Right atrium auricular region (tissue), 2 donors: ENCODE measurements at regions not wholly inside any gene's neighbourhood (a gene's known extent, or its start where the extent isn't known, plus 50 kb on each side); places are given as distances from the start of the nearest gene placed in this dataset.

Experiments
- DNase-seq: peaks from one replicate; pipeline ENCODE4 v3.0.0-alpha.2; 2019; ENCODE audit warnings: low spot score
- H3K27ac ChIP-seq, 2 donors: fragments of 200-600 bp; sonication (generic); 1 replicate in 1 of 2; 2 replicates in 1 of 2; pipeline ENCODE4 v1.5.1; 2016 to 2019
- H3K27me3 ChIP-seq, 2 donors: fragments of 200-600 bp; sonication (generic); one replicate each; pipeline versions ENCODE4 v1.5.1 to v1.6.0; 2017 to 2019
- H3K36me3 ChIP-seq: fragments of 200-600 bp; sonication (generic); one replicate; pipeline ENCODE4 v1.5.1; 2016
- H3K4me1 ChIP-seq, 2 donors: fragments of 200-600 bp; sonication (generic); one replicate each; pipeline versions ENCODE4 v1.5.1 to v1.6.0; 2017 to 2019
- H3K4me3 ChIP-seq, 2 donors: fragments of 200-600 bp; sonication (generic); 1 replicate in 1 of 2; 2 replicates in 1 of 2; pipeline ENCODE4 v1.5.1; 2017 to 2019; ENCODE audit warnings: mild to moderate bottlenecking in 1 of 2, moderate library complexity in 1 of 2
- H3K9me3 ChIP-seq, 2 donors: fragments of 200-600 bp; sonication (generic); one replicate each; pipeline ENCODE4 v1.5.1; 2019
- CTCF ChIP-seq, 2 donors: fragments of 200-600 bp; sonication (generic); IDR thresholded peaks; one replicate each; pipeline ENCODE4 v1.5.1; 2019; ENCODE audit warnings: antibody characterized with exemption in 2 of 2

DNA sequence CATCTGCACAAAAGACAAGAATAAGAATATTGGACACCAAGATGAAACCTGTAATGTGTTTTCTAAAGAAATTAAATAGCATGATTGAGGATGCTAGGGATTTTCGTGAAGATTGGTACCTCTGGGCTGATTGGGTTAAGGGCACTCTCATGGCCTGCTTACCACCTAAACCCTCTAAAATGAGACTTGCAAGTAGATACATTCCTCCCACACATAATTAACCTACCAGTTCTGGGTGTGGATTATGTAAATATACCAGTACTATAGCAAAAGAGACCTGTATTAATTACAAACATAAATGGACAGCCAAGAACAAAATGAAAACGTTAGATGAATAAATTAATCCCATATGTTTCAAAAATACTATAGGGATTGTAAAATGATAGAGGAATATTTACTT lies 1069.6 kb upstream of the B3GALT2 start:
- Histone ChIP-seq H3K27me3 (no peaks in the 10 kb centered on the region), H3K27ac (no peak overlapping the region), H3K4me1 (no peaks in the 10 kb centered on the region), H3K4me3 (no peak overlapping the region), H3K9me3 (no peaks in the 10 kb centered on the region), H3K36me3 (no peaks in the 10 kb centered on the region)
- TF ChIP-seq CTCF (IDR thresholded peaks at IDR 0.05), result no peak
- no peak for DNase-seq

GRCh38 chr1:194252199-194252598 lies 1065.8 kb upstream of the B3GALT2 start:
- H3K27ac ChIP-seq, result no peak overlapping the region
- H3K27me3 ChIP-seq, result no peaks in the 10 kb centered on the region
- no peak for DNase-seq

DNA sequence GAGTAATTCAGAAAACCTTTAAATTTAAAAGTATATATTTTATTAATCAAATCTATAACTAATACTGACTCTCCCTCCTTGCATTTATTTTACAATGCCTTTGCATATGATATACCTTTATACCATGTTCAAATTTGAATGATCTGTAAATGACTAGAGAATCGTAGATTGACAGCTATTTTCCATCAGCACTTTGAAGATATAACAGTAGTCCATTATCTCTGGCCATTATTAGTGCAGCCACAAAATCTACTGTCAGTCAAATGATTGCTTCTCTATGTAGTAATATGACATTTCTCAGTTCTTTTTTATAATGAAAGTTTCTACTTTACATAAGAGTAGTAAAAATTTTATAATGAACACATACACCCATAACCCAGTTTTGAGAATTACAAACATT lies 1054.8 kb upstream of the B3GALT2 start:
- TF ChIP-seq CTCF (IDR thresholded peaks at IDR 0.05), result no peak
- H3K4me3 ChIP-seq, result no peak overlapping the region
- H3K27me3 ChIP-seq, result no peaks in the 10 kb centered on the region
- H3K4me1 ChIP-seq, result no peaks in the 10 kb centered on the region
- DNase-seq, result no peak
- H3K9me3 ChIP-seq, result no peaks in the 10 kb centered on the region
- H3K27ac ChIP-seq, result no peak overlapping the region
- H3K36me3 ChIP-seq, result no peaks in the 10 kb centered on the region

More at GRCh38 chr1:194252199-194252598, 1065.8 kb upstream of the B3GALT2 start:
- no peaks in the 10 kb centered on the region for H3K36me3 ChIP-seq
- no peaks in the 10 kb centered on the region for H3K9me3 ChIP-seq
- no peak for TF ChIP-seq CTCF (IDR thresholded peaks at IDR 0.05)
- H3K4me3 ChIP-seq, result no peak overlapping the region
- H3K4me1 ChIP-seq, result no peaks in the 10 kb centered on the region

- H3K36me3 ChIP-seq, result no peaks in the 10 kb centered on the region
- TF ChIP-seq CTCF (IDR thresholded peaks at IDR 0.05), result no peak
- no peak overlapping the region for H3K27ac ChIP-seq
- H3K9me3 ChIP-seq, result no peaks in the 10 kb centered on the region
- no peak overlapping the region for H3K4me3 ChIP-seq
- DNase-seq, result no peak
- no peaks in the 10 kb centered on the region for H3K4me1 ChIP-seq
- no peaks in the 10 kb centered on the region for H3K27me3 ChIP-seq
Measured at GRCh38 chr1:194233069-194233468, 1046.7 kb upstream of the B3GALT2 start.

GRCh38 chr1:194230351-194231144 lies 1044.1 kb upstream of the B3GALT2 start:
- Histone ChIP-seq H3K4me1 (no peaks in the 10 kb centered on the region), H3K4me3 (no peak overlapping the region), H3K27me3 (no peaks in the 10 kb centered on the region), H3K27ac (no peak overlapping the region), H3K9me3 (no peaks in the 10 kb centered on the region), H3K36me3 (no peaks in the 10 kb centered on the region)
- no peak for TF ChIP-seq CTCF (IDR thresholded peaks at IDR 0.05)
- no peak for DNase-seq

- no peak overlapping the region for H3K27ac ChIP-seq
- no peaks in the 10 kb centered on the region for H3K36me3 ChIP-seq
- no peaks in the 10 kb centered on the region for H3K27me3 ChIP-seq
- TF ChIP-seq CTCF (IDR thresholded peaks at IDR 0.05), result no peak
- H3K4me1 ChIP-seq, result no peaks in the 10 kb centered on the region
- no peak overlapping the region for H3K4me3 ChIP-seq
- DNase-seq, result no peak
- no peaks in the 10 kb centered on the region for H3K9me3 ChIP-seq
Measured at GRCh38 chr1:194228427-194228826, 1042.0 kb upstream of the B3GALT2 start.
